ENCODE measurements at regions not wholly inside any gene's neighbourhood (a gene's known extent, or its start where the extent isn't known, plus 50 kb on each side); places are given as distances from the start of the nearest gene placed in this dataset.

DNA sequence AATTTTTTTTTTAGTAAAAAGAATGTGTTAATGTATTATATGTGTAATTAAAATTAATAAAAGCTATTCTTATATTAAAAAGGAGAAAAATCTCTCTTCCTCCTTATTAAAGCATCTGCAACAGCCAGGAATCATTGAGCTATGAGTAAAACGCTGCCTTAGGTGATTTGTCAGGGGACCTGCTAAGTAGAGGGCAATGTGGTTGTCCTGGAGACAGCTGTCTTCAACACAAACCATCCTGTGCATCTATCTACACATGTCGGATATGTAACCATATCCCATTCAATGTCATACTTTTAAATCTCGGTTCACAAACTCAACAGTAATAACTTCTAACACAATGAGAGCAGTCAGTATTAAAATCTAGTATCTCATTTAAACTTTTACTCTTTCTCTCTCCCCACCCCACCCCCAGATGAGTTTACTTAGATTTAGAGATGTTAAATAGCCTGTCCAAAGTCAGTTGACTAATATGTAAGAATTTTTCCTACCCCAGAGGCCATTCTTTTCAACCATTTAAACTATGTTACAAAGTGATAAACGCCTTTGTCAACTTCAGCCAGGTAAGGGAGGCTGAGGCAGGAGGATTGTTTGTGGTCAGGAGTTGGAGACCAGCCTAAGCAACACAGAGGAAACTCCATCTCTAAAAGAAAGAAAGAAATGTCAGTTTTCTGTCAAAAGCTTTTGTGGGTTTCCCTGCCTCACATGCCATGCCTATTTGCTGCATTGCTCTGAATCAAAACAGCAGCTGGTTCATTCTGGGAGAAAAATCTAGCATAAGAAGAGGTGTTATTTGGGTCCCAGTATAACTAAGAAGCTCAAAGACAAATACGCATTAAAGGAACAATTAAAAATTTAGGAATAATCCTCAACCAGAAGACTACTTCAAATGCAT is 413.7 kb upstream of the CCDC196 start:
- no peak for DNase-seq

DNA sequence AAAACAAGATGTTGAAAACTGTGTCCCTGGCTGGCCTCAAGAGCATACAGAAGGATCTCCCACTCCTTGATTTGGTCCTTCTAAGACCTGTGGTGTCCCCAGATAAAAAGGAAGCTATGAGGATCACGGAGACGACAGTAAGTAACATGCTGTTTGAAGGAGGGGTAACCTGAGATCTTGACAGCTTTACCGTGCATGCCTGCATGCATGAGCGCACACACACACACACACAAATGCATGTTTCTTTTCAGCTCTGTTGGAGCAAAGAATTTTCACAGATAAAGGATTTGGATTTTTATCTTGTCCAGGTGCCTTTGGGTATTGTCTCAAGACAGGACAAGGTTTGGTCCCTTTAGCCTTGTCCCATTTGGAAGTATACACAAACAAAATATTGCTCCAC is 411.6 kb upstream of the CCDC196 start:
- no peak for DNase-seq

- no peak for DNase-seq
These were observed 410.0 kb upstream of the CCDC196 start for GRCh38 chr14:66076176-66076575.

- no peak for DNase-seq
These were observed 408.2 kb upstream of the CCDC196 start for GRCh38 chr14:66078006-66078405.

GRCh38 chr14:66081594-66082376 is 404.4 kb upstream of the CCDC196 start:
- no peak for DNase-seq

- no peak for DNase-seq
These were observed 400.9 kb upstream of the CCDC196 start for GRCh38 chr14:66085224-66085623.

DNA sequence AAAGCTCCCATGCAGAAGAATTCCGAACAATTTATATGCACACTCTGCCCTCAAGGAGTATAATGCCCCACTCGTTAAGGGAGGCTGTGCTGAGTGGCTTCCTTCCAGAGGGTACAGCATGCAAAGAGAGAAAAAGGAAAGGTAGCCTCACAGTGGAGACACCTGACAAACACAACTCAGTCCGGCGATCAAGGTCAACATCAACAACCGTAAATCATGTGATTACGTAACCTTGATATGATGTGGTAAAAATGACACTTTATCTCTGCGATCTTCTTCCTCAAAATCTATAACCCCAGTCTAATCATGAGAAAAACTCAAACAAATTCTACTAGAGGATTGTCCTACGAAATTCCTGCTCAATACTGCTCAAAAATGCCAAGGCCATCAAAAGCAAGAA is 400.5 kb upstream of the CCDC196 start:
- DNase-seq: no peak

DNA sequence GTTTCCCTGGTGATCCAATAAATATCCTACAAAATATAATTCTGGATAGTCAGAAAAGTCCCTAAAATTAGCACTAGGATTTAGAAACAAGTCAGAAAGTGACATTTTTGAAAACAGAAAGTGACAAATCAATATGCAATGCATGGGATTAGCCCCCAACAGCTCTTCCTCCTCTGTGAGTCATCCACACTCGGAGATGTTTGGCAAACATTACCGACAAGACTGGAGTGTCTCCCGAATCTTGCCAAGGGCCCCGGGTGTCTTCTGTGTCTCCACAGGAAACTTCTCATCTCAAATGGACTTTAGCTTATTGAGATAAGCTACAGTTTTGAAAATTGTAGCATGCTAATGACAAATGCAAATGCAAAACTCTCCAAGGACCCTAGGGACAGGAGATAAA is 398.9 kb upstream of the CCDC196 start:
- no peak for DNase-seq

- no peak for DNase-seq
These were observed 397.5 kb upstream of the CCDC196 start for GRCh38 chr14:66088656-66089055.

GRCh38 chr14:66092206-66092605 is 394.0 kb upstream of the CCDC196 start:
- DNase-seq: no peak

- no peak for DNase-seq
These were observed 393.4 kb upstream of the CCDC196 start for GRCh38 chr14:66092748-66093147.

- DNase-seq: no peak
These were observed 392.0 kb upstream of the CCDC196 start for GRCh38 chr14:66094001-66094727.

- DNase-seq: no peak
These were observed 386.7 kb upstream of the CCDC196 start for GRCh38 chr14:66099451-66099850.

- no peak for DNase-seq
These were observed 386.2 kb upstream of the CCDC196 start for GRCh38 chr14:66099931-66100330.

- DNase-seq: no peak
These were observed 384.5 kb upstream of the CCDC196 start for GRCh38 chr14:66101662-66102061.

GRCh38 chr14:66104486-66104885 is 381.7 kb upstream of the CCDC196 start:
- no peak for DNase-seq

- no peak for DNase-seq
These were observed 380.4 kb upstream of the CCDC196 start for GRCh38 chr14:66105815-66106214.

- no peak for DNase-seq
These were observed 376.7 kb upstream of the CCDC196 start for GRCh38 chr14:66109426-66109825.

GRCh38 chr14:66111891-66112290 is 374.3 kb upstream of the CCDC196 start:
- no peak for DNase-seq

GRCh38 chr14:66114071-66114470 is 372.1 kb upstream of the CCDC196 start:
- no peak for DNase-seq

DNA sequence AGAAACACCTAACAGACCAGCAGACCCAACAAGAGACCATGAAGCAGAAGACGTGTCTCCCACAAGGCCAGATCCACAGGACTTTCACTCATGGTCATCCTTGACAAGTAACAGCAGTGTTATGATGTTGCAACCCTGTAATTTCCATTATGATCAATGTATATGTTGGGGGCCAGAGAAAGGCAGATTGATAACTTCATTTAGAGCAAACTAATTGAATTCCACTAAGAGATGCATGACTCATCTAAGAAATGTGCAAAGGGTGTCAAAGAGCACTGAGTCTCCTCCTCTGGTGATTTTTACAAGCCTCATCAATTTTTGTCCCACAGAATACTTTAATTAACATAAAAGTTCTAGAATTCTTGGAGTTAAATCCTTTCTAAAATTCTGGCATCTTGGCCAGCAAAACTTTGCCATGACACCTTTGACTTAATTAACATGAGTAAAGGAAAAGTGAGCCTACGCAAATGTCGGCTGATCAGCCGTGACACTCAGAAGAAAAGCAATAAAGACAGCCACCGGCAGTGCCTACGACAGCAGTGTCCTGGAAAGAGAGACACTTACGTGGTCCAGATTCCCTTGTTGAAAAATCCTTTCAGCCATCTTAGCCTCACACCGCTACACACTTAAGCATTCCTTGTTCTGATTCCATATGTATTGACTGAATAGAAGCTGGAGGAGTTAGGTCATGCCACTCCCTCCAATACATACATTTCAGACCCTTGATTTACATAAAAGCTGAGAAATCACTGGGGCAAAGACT is 370.2 kb upstream of the CCDC196 start:
- no peak for DNase-seq

- no peak for DNase-seq
These were observed 369.4 kb upstream of the CCDC196 start for GRCh38 chr14:66116732-66117131.

Measured in occipital lobe (tissue), 1 donor.